Heart right ventricle (tissue), 16 donors: ENCODE measurements at regions not wholly inside any gene's neighbourhood (a gene's known extent, or its start where the extent isn't known, plus 50 kb on each side); places are given as distances from the start of the nearest gene placed in this dataset.

Experiments used
- ATAC-seq, 8 donors: fragments of 200-7000 bp; cut with Tn5 transposase; one replicate each; pipeline ENCODE4 v1.9.1; 2020; ENCODE audit warnings: mild to moderate bottlenecking in 8 of 8, moderate library complexity in 8 of 8, moderate number of reproducible peaks in 1 of 8
- DNase-seq, 2 donors: peaks; one replicate each; pipeline ENCODE4 v3.0.0-alpha.2; 2020
- H3K27ac ChIP-seq, 10 donors: fragments of 200-600 bp; sonication (generic) in 2 of 10; one replicate each; pipeline versions ENCODE4 v1.5.0 to v1.8.0; 2020 to 2022; ENCODE audit warnings: mild to moderate bottlenecking in 3 of 10
- H3K27me3 ChIP-seq, 7 donors: fragments of 200-600 bp; one replicate each; pipeline ENCODE4 v1.8.0; 2021 to 2022; ENCODE audit warnings: mild to moderate bottlenecking in 2 of 7
- H3K36me3 ChIP-seq, 9 donors: fragments of 200-600 bp; sonication (generic) in 1 of 9; one replicate each; pipeline versions ENCODE4 v1.5.0 to v1.8.0; 2020 to 2022; ENCODE audit warnings: mild to moderate bottlenecking in 2 of 9
- H3K4me1 ChIP-seq, 9 donors: fragments of 200-600 bp; sonication (generic) in 1 of 9; one replicate each; pipeline versions ENCODE4 v1.5.0 to v1.8.0; 2020 to 2022; ENCODE audit warnings: mild to moderate bottlenecking in 4 of 9
- H3K4me3 ChIP-seq, 10 donors: fragments of 200-600 bp; sonication (generic) in 2 of 10; one replicate each; pipeline versions ENCODE4 v1.5.0 to v1.8.0; 2020 to 2022; ENCODE audit warnings: mild to moderate bottlenecking in 7 of 10, moderate library complexity in 2 of 10
- H3K9me3 ChIP-seq, 11 donors: fragments of 200-600 bp in 10 of 11; sonication (generic) in 2 of 11; one replicate each; pipeline versions ENCODE4 v1.5.0 to v1.8.0; 2013 to 2022; ENCODE audit warnings: mild to moderate bottlenecking in 2 of 11, control low read depth in 1 of 11, moderate library complexity in 1 of 11
- CTCF ChIP-seq, 9 donors: fragments of 200-600 bp; sonication (generic) in 2 of 9; IDR thresholded peaks; one replicate each; pipeline versions ENCODE4 v1.5.0 to v1.8.0; 2021 to 2022; ENCODE audit warnings: antibody characterized with exemption in 9 of 9, mild to moderate bottlenecking in 5 of 9, moderate library complexity in 1 of 9
- WGBS, 2 donors: extraction: QIAGEN DNeasy Blood & Tissue Kit; methylation state at CpG; one replicate each; pipeline ENCODE4 v1.1.7; 2013; ENCODE audit warnings: inconsistent platforms in 1 of 2; 5-methylcytosine and 5-hydroxymethylcytosine counted together
- intact Hi-C, 10 donors: fragments of 100-400 bp; cut with DNase I; formaldehyde crosslinking; loops; one replicate each; pipeline versions ENCODE4 v1.11.1 to v1.14.2; 2022
- donor health status: Arrhythmogenic right ventricular cardiomyopathy.
- donor health status: ischemic (EF 13 %, LVEDD 7.1; RV severe dilation, severe dysfunction).
- donor health status: healthy with polysubstance abuse.
- donor health status: DM: no; HTN: yes; CAD: no.
- donor health status: DM: no; HTN: no; CAD: no.
- donor health status: ischemic (EF 25% LVEDD 6.9; RV normal size, moderate dysfunction).
- donor health status: ischemic (EF 25% LVEDD 5.7; RV mildly dilated, moderate dysfunction).
- donor health status: healthy.
- donor health status: DM: yes; HTN: yes; CAD: no.
- donor health status: Ischemic cardiomyopathy.
- donor health status: ischemic (EF 35%, LVEDD 5.7; RV mildly dilated, moderate dysfunction).
- donor health status: nonischemic (EF 11% LVEDD 7.7; RV severe dilation, severe dysfunction).
- donor health status: DM: yes; HTN: yes; CAD: no.
- donor health status: PGD.
- donor health status: ischemic (EF 29% LVEDD 5.4; RV normal size, mild dysfunction).
- donor health status: nonischemic (EF 23%, LVEDD 6.1; RV moderate dilation, normal function).

GRCh38 chr6:68333442-68333841 lies 301.6 kb upstream of the ADGRB3 start:
- ATAC-seq: no peak
- Histone ChIP-seq H3K9me3 (no peaks in the 10 kb centered on the region), H3K4me3 (no peak overlapping the region), H3K27ac (no peak overlapping the region), H3K36me3 (no peaks in the 10 kb centered on the region), H3K27me3 (no peaks in the 10 kb centered on the region), H3K4me1 (no peaks in the 10 kb centered on the region)
- intact Hi-C loops: no loop called here
- no peak for DNase-seq
- no peak for TF ChIP-seq CTCF (IDR thresholded peaks at IDR 0.05)

- ATAC-seq (no peak), DNase-seq (no peak)
- no peak for TF ChIP-seq CTCF (IDR thresholded peaks at IDR 0.05)
- H3K27ac ChIP-seq: no peak overlapping the region
- WGBS, 2 donors: 85 to 95% methylated on average over 2 of the region's 2 CpGs
- H3K9me3 ChIP-seq: no peaks in the 10 kb centered on the region
- H3K27me3 ChIP-seq: no peaks in the 10 kb centered on the region
- intact Hi-C loops: no loop called here
- no peaks in the 10 kb centered on the region for H3K36me3 ChIP-seq
- no peak overlapping the region for H3K4me3 ChIP-seq
- H3K4me1 ChIP-seq: no peaks in the 10 kb centered on the region
Measured at GRCh38 chr6:68328156-68328555, 306.9 kb upstream of the ADGRB3 start.

- no peak for TF ChIP-seq CTCF (IDR thresholded peaks at IDR 0.05)
- WGBS, 2 donors: 76 to 78% methylated on average over 4 of the region's 4 CpGs
- intact Hi-C loops: no loop called here
- Histone ChIP-seq H3K27me3 (no peaks in the 10 kb centered on the region), H3K4me1 (no peaks in the 10 kb centered on the region), H3K27ac (no peak overlapping the region), H3K36me3 (no peaks in the 10 kb centered on the region), H3K9me3 (peaks cover 0 to 6% (median 0%) of the 10 kb centered on the region in 11 donors), H3K4me3 (no peak overlapping the region)
- no peak for DNase-seq
- ATAC-seq: no peak
Measured at GRCh38 chr6:68326762-68327161, 308.3 kb upstream of the ADGRB3 start.

DNA sequence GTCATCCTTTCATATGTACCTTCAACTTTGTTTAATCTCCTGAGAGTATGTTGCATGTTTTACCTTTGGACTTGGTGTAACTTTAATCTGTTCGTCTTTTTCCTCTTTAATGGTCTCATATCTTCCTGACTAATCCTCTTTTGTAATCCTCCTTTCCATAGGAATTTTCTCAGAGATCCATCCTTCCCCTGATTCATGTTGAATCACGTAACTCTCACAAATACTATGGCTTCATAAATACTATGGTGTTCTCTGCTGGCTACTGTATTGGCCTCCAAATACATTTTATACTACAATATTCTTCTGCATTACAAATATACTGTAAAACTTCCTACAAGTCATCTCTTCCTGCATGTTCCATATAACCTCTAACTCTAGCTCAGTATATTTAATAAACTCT lies 317.7 kb upstream of the ADGRB3 start:
- Histone ChIP-seq H3K27ac (no peak overlapping the region), H3K36me3 (no peaks in the 10 kb centered on the region), H3K4me1 (no peaks in the 10 kb centered on the region), H3K27me3 (no peaks in the 10 kb centered on the region), H3K9me3 (peaks cover 0 to 8% (median 0%) of the 10 kb centered on the region in 11 donors), H3K4me3 (no peak overlapping the region)
- WGBS, 2 donors: 53 to 63% methylated on average over 2 of the region's 2 CpGs
- intact Hi-C loops: no loop called here
- ATAC-seq (no peak), DNase-seq (no peak)
- TF ChIP-seq CTCF (IDR thresholded peaks at IDR 0.05): no peak

GRCh38 chr6:68313911-68314310 lies 321.2 kb upstream of the ADGRB3 start:
- no peaks in the 10 kb centered on the region for H3K9me3 ChIP-seq
- WGBS, 2 donors: 71 to 84% methylated on average over 1 of the region's 1 CpG
- DNase-seq (no peak), ATAC-seq (no peak)
- peak in 4 of 9 donors; percentile 11 to 16 (median 12) for TF ChIP-seq CTCF (IDR thresholded peaks at IDR 0.05)
- H3K27me3 ChIP-seq: no peaks in the 10 kb centered on the region
- no peaks in the 10 kb centered on the region for H3K36me3 ChIP-seq
- no peak overlapping the region for H3K4me3 ChIP-seq
- H3K4me1 ChIP-seq: no peaks in the 10 kb centered on the region
- intact Hi-C loops: no loop called here
- no peak overlapping the region for H3K27ac ChIP-seq
